Memory B cell (primary cell): ENCODE measurements at regions not wholly inside any gene's neighbourhood (a gene's known extent, or its start where the extent isn't known, plus 50 kb on each side); places are given as distances from the start of the nearest gene placed in this dataset.
A peak's percentile ranks its signal among the peaks of the same experiment; 100 is the strongest.

Experiments used
- ATAC-seq: fragments of 150-1000 bp; cut with Tn5 transposase; 2 replicates; pipeline ENCODE4 v1.10.0; 2021; ENCODE audit warnings: low read depth, mild to moderate bottlenecking, moderate library complexity
- DNase-seq, 2 donors: peaks; one replicate each; pipeline ENCODE4 v3.0.0; 2022; ENCODE audit warnings: low spot score in 2 of 2
- H3K27ac Mint-ChIP-seq: one replicate; pipeline ENCODE4 v1.8.0; 2022; ENCODE audit warnings: mild to moderate bottlenecking, moderate library complexity, mixed read lengths
- H3K27me3 Mint-ChIP-seq: one replicate; pipeline ENCODE4 v1.8.0; 2022; ENCODE audit warnings: mixed read lengths
- H3K36me3 Mint-ChIP-seq: one replicate; pipeline ENCODE4 v1.8.0; 2022; ENCODE audit warnings: mild to moderate bottlenecking, mixed read lengths
- H3K4me1 Mint-ChIP-seq: one replicate; pipeline ENCODE4 v1.8.0; 2022; ENCODE audit warnings: mixed read lengths
- H3K4me3 Mint-ChIP-seq: one replicate; pipeline ENCODE4 v1.8.0; 2022; ENCODE audit warnings: mild to moderate bottlenecking, moderate library complexity, mixed read lengths
- H3K9me3 Mint-ChIP-seq: one replicate; pipeline ENCODE4 v1.8.0; 2022; ENCODE audit warnings: mixed read lengths

GRCh38 chr6:62480544-62480943, 194.5 kb upstream of the KHDRBS2 start:
- H3K27me3 Mint-ChIP-seq, result no peaks in the 10 kb centered on the region
- no peaks in the 10 kb centered on the region for H3K36me3 Mint-ChIP-seq
- DNase-seq (no peak), ATAC-seq (no peak)
- H3K4me1 Mint-ChIP-seq, result no peaks in the 10 kb centered on the region
- no peaks in the 10 kb centered on the region for H3K9me3 Mint-ChIP-seq
- no peak overlapping the region for H3K27ac Mint-ChIP-seq
- no peak overlapping the region for H3K4me3 Mint-ChIP-seq

GRCh38 chr6:62479697-62480220, 193.7 kb upstream of the KHDRBS2 start:
- no peak for ATAC-seq
- DNase-seq, result no peak
- Mint-ChIP-seq H3K27ac (no peak overlapping the region), H3K36me3 (no peaks in the 10 kb centered on the region), H3K27me3 (no peaks in the 10 kb centered on the region), H3K4me3 (no peak overlapping the region), H3K4me1 (no peaks in the 10 kb centered on the region), H3K9me3 (no peaks in the 10 kb centered on the region)

GRCh38 chr6:62474793-62475192, 188.8 kb upstream of the KHDRBS2 start:
- Mint-ChIP-seq H3K9me3 (no peaks in the 10 kb centered on the region), H3K36me3 (no peaks in the 10 kb centered on the region), H3K4me1 (no peaks in the 10 kb centered on the region), H3K4me3 (no peak overlapping the region), H3K27me3 (peaks cover 1% of the 10 kb centered on the region), H3K27ac (no peak overlapping the region)
- ATAC-seq (no peak), DNase-seq (no peak)

- ATAC-seq, result no peak
- Mint-ChIP-seq H3K27ac (no peak overlapping the region), H3K36me3 (no peaks in the 10 kb centered on the region), H3K4me1 (peaks cover 3% of the 10 kb centered on the region), H3K9me3 (no peaks in the 10 kb centered on the region), H3K27me3 (no peaks in the 10 kb centered on the region), H3K4me3 (no peak overlapping the region)
- DNase-seq, result no peak
Observed at GRCh38 chr6:62466607-62467006, 180.6 kb upstream of the KHDRBS2 start.

GRCh38 chr6:62465206-62465605, 179.2 kb upstream of the KHDRBS2 start:
- no peaks in the 10 kb centered on the region for H3K27me3 Mint-ChIP-seq
- no peaks in the 10 kb centered on the region for H3K36me3 Mint-ChIP-seq
- no peak for DNase-seq
- H3K4me3 Mint-ChIP-seq, result no peak overlapping the region
- peaks cover 3% of the 10 kb centered on the region for H3K4me1 Mint-ChIP-seq
- H3K9me3 Mint-ChIP-seq, result no peaks in the 10 kb centered on the region
- no peak for ATAC-seq
- H3K27ac Mint-ChIP-seq, result no peak overlapping the region

- Mint-ChIP-seq H3K27ac (no peak overlapping the region), H3K4me3 (no peak overlapping the region), H3K9me3 (peaks cover 1% of the 10 kb centered on the region)
Observed at GRCh38 chr6:62452586-62452985, 166.6 kb upstream of the KHDRBS2 start.

GRCh38 chr6:62446647-62447316, 160.8 kb upstream of the KHDRBS2 start:
- no peaks in the 10 kb centered on the region for H3K27me3 Mint-ChIP-seq
- no peak for DNase-seq
- H3K27ac Mint-ChIP-seq, result no peak overlapping the region
- H3K4me1 Mint-ChIP-seq, result peaks cover 5% of the 10 kb centered on the region
- no peak overlapping the region for H3K4me3 Mint-ChIP-seq
- H3K36me3 Mint-ChIP-seq, result no peaks in the 10 kb centered on the region
- H3K9me3 Mint-ChIP-seq, result no peaks in the 10 kb centered on the region
- no peak for ATAC-seq

More at GRCh38 chr6:62452586-62452985, 166.6 kb upstream of the KHDRBS2 start:
- ATAC-seq, result peak; percentile 55
- no peaks in the 10 kb centered on the region for H3K36me3 Mint-ChIP-seq
- no peaks in the 10 kb centered on the region for H3K27me3 Mint-ChIP-seq
- DNase-seq, result no peak
- H3K4me1 Mint-ChIP-seq, result no peaks in the 10 kb centered on the region

GRCh38 chr6:62445521-62445920, 159.5 kb upstream of the KHDRBS2 start:
- Mint-ChIP-seq H3K4me3 (no peak overlapping the region), H3K9me3 (no peaks in the 10 kb centered on the region)

GRCh38 chr6:62441182-62441581, 155.2 kb upstream of the KHDRBS2 start:
- H3K36me3 Mint-ChIP-seq, result peaks cover 3% of the 10 kb centered on the region
- no peak for DNase-seq
- no peak overlapping the region for H3K27ac Mint-ChIP-seq
- no peaks in the 10 kb centered on the region for H3K27me3 Mint-ChIP-seq
- ATAC-seq, result no peak
- no peak overlapping the region for H3K4me3 Mint-ChIP-seq
- H3K9me3 Mint-ChIP-seq, result peaks cover 9% of the 10 kb centered on the region
- no peaks in the 10 kb centered on the region for H3K4me1 Mint-ChIP-seq

More at GRCh38 chr6:62445521-62445920, 159.5 kb upstream of the KHDRBS2 start:
- Mint-ChIP-seq H3K27me3 (no peaks in the 10 kb centered on the region), H3K36me3 (no peaks in the 10 kb centered on the region), H3K27ac (no peak overlapping the region), H3K4me1 (peaks cover 5% of the 10 kb centered on the region)
- ATAC-seq, result no peak
- no peak for DNase-seq

GRCh38 chr6:62429781-62430180, 143.8 kb upstream of the KHDRBS2 start:
- no peak overlapping the region for H3K27ac Mint-ChIP-seq
- no peaks in the 10 kb centered on the region for H3K36me3 Mint-ChIP-seq
- no peak for ATAC-seq
- H3K4me3 Mint-ChIP-seq, result no peak overlapping the region
- H3K27me3 Mint-ChIP-seq, result no peaks in the 10 kb centered on the region
- no peaks in the 10 kb centered on the region for H3K4me1 Mint-ChIP-seq
- no peak for DNase-seq
- H3K9me3 Mint-ChIP-seq, result no peaks in the 10 kb centered on the region

GRCh38 chr6:62400521-62401259, 114.7 kb upstream of the KHDRBS2 start:
- Mint-ChIP-seq H3K36me3 (peaks cover 4% of the 10 kb centered on the region), H3K9me3 (peaks cover 3% of the 10 kb centered on the region), H3K27ac (no peak overlapping the region), H3K4me3 (no peak overlapping the region), H3K4me1 (no peaks in the 10 kb centered on the region), H3K27me3 (no peaks in the 10 kb centered on the region)
- no peak for ATAC-seq
- DNase-seq, result no peak

GRCh38 chr6:62393608-62394007, 107.6 kb upstream of the KHDRBS2 start:
- Mint-ChIP-seq H3K9me3 (peaks cover 3% of the 10 kb centered on the region), H3K4me3 (no peak overlapping the region), H3K36me3 (no peaks in the 10 kb centered on the region), H3K27me3 (no peaks in the 10 kb centered on the region), H3K4me1 (peaks cover 16% of the 10 kb centered on the region), H3K27ac (peak overlapping the region; percentile 72)
- DNase-seq (no peak), ATAC-seq (no peak)

GRCh38 chr6:62392291-62392690, 106.3 kb upstream of the KHDRBS2 start:
- Mint-ChIP-seq H3K36me3 (no peaks in the 10 kb centered on the region), H3K27ac (no peak overlapping the region), H3K4me3 (no peak overlapping the region), H3K9me3 (peaks cover 2% of the 10 kb centered on the region), H3K27me3 (no peaks in the 10 kb centered on the region), H3K4me1 (peaks cover 16% of the 10 kb centered on the region)
- ATAC-seq (no peak), DNase-seq (no peak)

GRCh38 chr6:62391358-62391757, 105.3 kb upstream of the KHDRBS2 start:
- Mint-ChIP-seq H3K4me3 (no peak overlapping the region), H3K4me1 (peaks cover 16% of the 10 kb centered on the region), H3K27ac (peak overlapping the region; percentile 25), H3K27me3 (no peaks in the 10 kb centered on the region), H3K9me3 (peaks cover 2% of the 10 kb centered on the region), H3K36me3 (no peaks in the 10 kb centered on the region)
- DNase-seq, result no peak
- peak; percentile 26 for ATAC-seq
